ENCODE measurements at regions not wholly inside any gene's neighbourhood (a gene's known extent, or its start where the extent isn't known, plus 50 kb on each side); places are given as distances from the start of the nearest gene placed in this dataset.

DNA sequence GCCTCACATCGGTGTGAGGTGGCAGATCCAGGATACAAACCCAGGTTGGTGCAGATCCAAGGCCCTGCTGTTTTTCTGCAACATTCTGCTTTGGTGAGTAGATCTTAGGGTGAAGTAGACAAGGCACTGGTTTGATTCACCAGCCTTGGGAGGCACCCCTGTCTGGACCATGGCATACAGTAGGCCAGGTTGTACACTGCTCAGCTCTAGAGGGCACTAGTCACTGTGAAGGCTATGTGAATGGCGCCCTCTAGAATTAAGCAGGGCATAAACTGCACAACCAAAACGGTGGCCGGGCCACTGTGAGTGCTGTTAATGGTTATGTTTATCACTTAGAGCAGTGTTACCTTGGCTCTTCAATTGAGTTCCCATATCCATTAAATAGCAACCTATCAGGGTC, 280.6 kb upstream of the PWP1 start:
- POLR2A ChIA-PET (ENCODE audit: partially characterized antibody), result no interaction called here
- no peak overlapping the region for H3K18ac ChIP-seq (ENCODE audit: extremely low read depth, low read length)
- CTCF ChIA-PET (ENCODE audit: partially characterized antibody), result interaction anchor here (0.5 to 11.7 kb wide), 70 partner anchors 9 to 392 kb away, joined by 3 to 193 read pairs (median 4); no protein-coding TSS in a partner anchor
- H2BK5ac ChIP-seq (ENCODE audit: low read depth, low read length), result no peak overlapping the region
- H3K4ac ChIP-seq (replicated peaks; ENCODE audit: insufficient read length, low read depth, low read length), result no peak overlapping the region
- H3K23ac ChIP-seq (ENCODE audit: insufficient read length), result no peak overlapping the region
- no peak overlapping the region for H4K8ac ChIP-seq (ENCODE audit: extremely low read depth, insufficient read depth, low read length)
- no peaks in the 10 kb centered on the region for H4K20me1 ChIP-seq (replicated peaks in 1 of 2; ENCODE audit: control insufficient read depth in 1 of 2, insufficient read depth in 2 of 2, low read length in 2 of 2)
- no peak for TF ChIP-seq ASH2L (IDR thresholded peaks at IDR 0.05; ENCODE audit: low read length)
- no peak for TF ChIP-seq PHF8 (conservative IDR thresholded peaks at IDR 0.05; ENCODE audit: low read depth, low read length)
- TF ChIP-seq KDM1A (IDR thresholded peaks at IDR 0.05; ENCODE audit: borderline replicate concordance, low read length), result peak; percentile 35; the same call in 1 of the 2 replicates
- TF ChIP-seq SRF (IDR thresholded peaks at IDR 0.05; ENCODE audit: low read depth, low read length), result 0 out of 2 replicates have a peak, but pooled peaks have one; percentile 14
- peak; percentile 61; the same call in 1 of the 2 replicates for TF ChIP-seq YY1 (IDR thresholded peaks at IDR 0.05; ENCODE audit: low read depth, low read length)
- no peak for TF ChIP-seq HDAC6 (IDR thresholded peaks at IDR 0.05; ENCODE audit: low read depth, low read length)
- TF ChIP-seq, protein P1, sequence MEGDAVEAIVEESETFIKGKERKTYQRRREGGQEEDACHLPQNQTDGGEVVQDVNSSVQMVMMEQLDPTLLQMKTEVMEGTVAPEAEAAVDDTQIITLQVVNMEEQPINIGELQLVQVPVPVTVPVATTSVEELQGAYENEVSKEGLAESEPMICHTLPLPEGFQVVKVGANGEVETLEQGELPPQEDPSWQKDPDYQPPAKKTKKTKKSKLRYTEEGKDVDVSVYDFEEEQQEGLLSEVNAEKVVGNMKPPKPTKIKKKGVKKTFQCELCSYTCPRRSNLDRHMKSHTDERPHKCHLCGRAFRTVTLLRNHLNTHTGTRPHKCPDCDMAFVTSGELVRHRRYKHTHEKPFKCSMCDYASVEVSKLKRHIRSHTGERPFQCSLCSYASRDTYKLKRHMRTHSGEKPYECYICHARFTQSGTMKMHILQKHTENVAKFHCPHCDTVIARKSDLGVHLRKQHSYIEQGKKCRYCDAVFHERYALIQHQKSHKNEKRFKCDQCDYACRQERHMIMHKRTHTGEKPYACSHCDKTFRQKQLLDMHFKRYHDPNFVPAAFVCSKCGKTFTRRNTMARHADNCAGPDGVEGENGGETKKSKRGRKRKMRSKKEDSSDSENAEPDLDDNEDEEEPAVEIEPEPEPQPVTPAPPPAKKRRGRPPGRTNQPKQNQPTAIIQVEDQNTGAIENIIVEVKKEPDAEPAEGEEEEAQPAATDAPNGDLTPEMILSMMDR (IDR thresholded peaks at IDR 0.05; ENCODE audit: control extremely low read depth in 1 of 3, insufficient read depth in 1 of 3, low read depth in 1 of 3, low read length in 3 of 3), result peak; percentile 68 to 99 (median 92)
- TF ChIP-seq RAD21 (IDR thresholded peaks at IDR 0.05 in 1 of 2, conservative IDR thresholded peaks at IDR 0.05 in 1 of 2; ENCODE audit: low read depth in 2 of 2, low read length in 2 of 2), result peak; percentile 72 to 83
- H3K23me2 ChIP-seq (ENCODE audit: low read depth, low read length), result no peaks in the 10 kb centered on the region
- H3K79me1 ChIP-seq (ENCODE audit: low read depth, low read length), result no peaks in the 10 kb centered on the region
- H2AK5ac ChIP-seq (ENCODE audit: low read depth, low read length), result no peak overlapping the region
- no peak for DNase-seq (ENCODE audit: low read depth in 1 of 2, low spot score in 2 of 2)
- H3K56ac ChIP-seq (replicated peaks; ENCODE audit: insufficient read length, low read depth, low read length), result no peak overlapping the region
- H3K4me3 ChIP-seq (ENCODE audit: extremely low read depth in 1 of 4, insufficient read depth in 2 of 4, low read depth in 3 of 4, low read length in 4 of 4), result no peak overlapping the region
- no peak overlapping the region for H2AFZ ChIP-seq (ENCODE audit: low read length)
- no peak overlapping the region for H4K5ac ChIP-seq (ENCODE audit: insufficient read length, low read depth, low read length)
- no peak overlapping the region for H2BK12ac ChIP-seq (ENCODE audit: low read depth, low read length)
- H2BK15ac ChIP-seq (ENCODE audit: low read length), result no peak overlapping the region
- no peak overlapping the region for H3K27ac ChIP-seq (ENCODE audit: low read depth, low read length)
- no peak overlapping the region for H2BK20ac ChIP-seq (ENCODE audit: low read length)
- H3K79me2 ChIP-seq (ENCODE audit: control insufficient read depth in 1 of 2, insufficient read depth in 2 of 2, low read length in 2 of 2), result no peaks in the 10 kb centered on the region
- no peak overlapping the region for H3K4me2 ChIP-seq (ENCODE audit: insufficient read depth in 1 of 2, low read depth in 2 of 2, low read length in 2 of 2)
- H3K9me3 ChIP-seq (ENCODE audit: insufficient read depth in 2 of 2, low read depth in 1 of 2, low read length in 1 of 2), result no peaks in the 10 kb centered on the region
- no peak for FAIRE-seq
- 48% methylated on average over 4 of the region's 4 CpGs; no CpG with 5 or more reads in 1 of the 2 experiments for WGBS, 2 experiments (ENCODE audit: extremely low coverage in 1 of 2, insufficient coverage in 1 of 2, insufficient read length in 1 of 2, insufficient replicate concordance in 2 of 2, low coverage in 1 of 2, low lambda C conversion rate in 2 of 2, missing lambda C conversion rate in 1 of 2)
- no peak overlapping the region for H3K9ac ChIP-seq (replicated peaks in 1 of 4; ENCODE audit: extremely low read depth in 1 of 4, low read depth in 3 of 4, low read length in 3 of 4)
- no peaks in the 10 kb centered on the region for H3K27me3 ChIP-seq (replicated peaks in 1 of 4; ENCODE audit: control insufficient read depth in 3 of 4, extremely low read depth in 1 of 4, insufficient read depth in 3 of 4, low read length in 3 of 4)
- no peaks in the 10 kb centered on the region for H3K36me3 ChIP-seq (ENCODE audit: control insufficient read depth in 2 of 4, insufficient read depth in 4 of 4, low read length in 3 of 4)
- H3K4me1 ChIP-seq (replicated peaks in 1 of 4; ENCODE audit: control insufficient read depth in 3 of 4, insufficient read depth in 4 of 4, low read length in 3 of 4), result no peaks in the 10 kb centered on the region
- H4K91ac ChIP-seq (replicated peaks; ENCODE audit: insufficient read length, low read length), result no peak overlapping the region
- no peak overlapping the region for H3K14ac ChIP-seq (ENCODE audit: insufficient read length)
- H2BK120ac ChIP-seq (replicated peaks; ENCODE audit: low read depth, low read length), result no peak overlapping the region

Data from H1 (cell line).